ENCODE measurements at regions not wholly inside any gene's neighbourhood (a gene's known extent, or its start where the extent isn't known, plus 50 kb on each side); places are given as distances from the start of the nearest gene placed in this dataset.

GRCh38 chr9:11833056-11833455, 860.1 kb upstream of the TYRP1 start:
- intact Hi-C loops (cut with micrococcal nuclease): no loop called here
- H3K79me2 ChIP-seq (ENCODE audit: control insufficient read depth, insufficient read depth, low read length): no peaks in the 10 kb centered on the region

More at GRCh38 chr9:11833056-11833455, 860.1 kb upstream of the TYRP1 start:
- no peak for DNase-seq (ENCODE audit: low read depth, low spot score)
- no peak overlapping the region for H2AFZ ChIP-seq (ENCODE audit: low read depth, low read length)
- TF ChIP-seq GATA2 (IDR thresholded peaks at IDR 0.05; ENCODE audit: insufficient read depth, insufficient read length, low read depth, low read length) (no peak), EZH2 (IDR thresholded peaks at IDR 0.05; ENCODE audit: borderline replicate concordance, low read depth, low read length, severe bottlenecking) (no peak), POLR2AphosphoS5 (IDR thresholded peaks at IDR 0.05; ENCODE audit: insufficient read depth, low read depth, low read length) (no peak), MYC (IDR thresholded peaks at IDR 0.05; ENCODE audit: low read depth, low read length) (no peak), CTCF (IDR thresholded peaks at IDR 0.05; ENCODE audit: extremely low read depth in 1 of 2, insufficient read depth in 1 of 2, low read depth in 1 of 2, low read length in 2 of 2) (no peak), FOS (IDR thresholded peaks at IDR 0.05; ENCODE audit: borderline replicate concordance, insufficient read depth, low read length) (no peak), JUN (IDR thresholded peaks at IDR 0.05; ENCODE audit: borderline replicate concordance, insufficient read depth, insufficient read length, low read depth) (no peak), POLR2A (IDR thresholded peaks at IDR 0.05; ENCODE audit: low read depth, low read length) (no peak)
- TF ChIP-seq, protein P1, sequence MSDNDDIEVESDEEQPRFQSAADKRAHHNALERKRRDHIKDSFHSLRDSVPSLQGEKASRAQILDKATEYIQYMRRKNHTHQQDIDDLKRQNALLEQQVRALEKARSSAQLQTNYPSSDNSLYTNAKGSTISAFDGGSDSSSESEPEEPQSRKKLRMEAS (IDR thresholded peaks at IDR 0.05; ENCODE audit: insufficient read depth, insufficient read length): no peak
- no peaks in the 10 kb centered on the region for H3K27me3 ChIP-seq (ENCODE audit: control insufficient read depth in 2 of 2, insufficient read depth in 2 of 2, low read length in 2 of 2)
- H3K4me1 ChIP-seq (ENCODE audit: control insufficient read depth, extremely low read depth, insufficient read depth, low read length): no peaks in the 10 kb centered on the region
- no peaks in the 10 kb centered on the region for H3K9me1 ChIP-seq (replicated peaks; ENCODE audit: control insufficient read depth, extremely low read depth, insufficient read depth, low read length)
- ChIA-PET POLR2A (no interaction called here), CTCF (no interaction called here)
- dilution Hi-C loops (cut with MboI; ENCODE audit: extremely low pct_ligation_motif_present, low sequenced_read_pairs): no loop called here
- peaks cover 7% of the 10 kb centered on the region for H3K9me3 ChIP-seq (replicated peaks; ENCODE audit: control insufficient read depth, insufficient read depth, low read length)
- no peak overlapping the region for H3K4me3 ChIP-seq (replicated peaks in 1 of 3; ENCODE audit: insufficient read depth in 1 of 3, low read depth in 1 of 3, low read length in 3 of 3)
- BruUV-seq (replicated peaks): no TSS peak
- no peak overlapping the region for H3K4me2 ChIP-seq (ENCODE audit: insufficient read depth, low read length)
- H3K36me3 ChIP-seq (ENCODE audit: control insufficient read depth in 2 of 2, extremely low read depth in 1 of 2, insufficient read depth in 2 of 2, low read length in 2 of 2): no peaks in the 10 kb centered on the region
- H4K20me1 ChIP-seq (replicated peaks; ENCODE audit: control insufficient read depth, extremely low read depth, insufficient read depth, low read length): no peaks in the 10 kb centered on the region
- no peak overlapping the region for H3K27ac ChIP-seq (ENCODE audit: insufficient read depth, low read depth, low read length)
- no peak for FAIRE-seq
- H3K9ac ChIP-seq (replicated peaks; ENCODE audit: extremely low read depth, insufficient read depth, low read length): no peak overlapping the region
